ENCODE measurements at regions not wholly inside any gene's neighbourhood (a gene's known extent, or its start where the extent isn't known, plus 50 kb on each side); places are given as distances from the start of the nearest gene placed in this dataset.
"Not testable (repeated sequence)": the region's sequence is repeated elsewhere in the genome, so short reads cannot be mapped to it uniquely, and the experiment has no call there.

DNA sequence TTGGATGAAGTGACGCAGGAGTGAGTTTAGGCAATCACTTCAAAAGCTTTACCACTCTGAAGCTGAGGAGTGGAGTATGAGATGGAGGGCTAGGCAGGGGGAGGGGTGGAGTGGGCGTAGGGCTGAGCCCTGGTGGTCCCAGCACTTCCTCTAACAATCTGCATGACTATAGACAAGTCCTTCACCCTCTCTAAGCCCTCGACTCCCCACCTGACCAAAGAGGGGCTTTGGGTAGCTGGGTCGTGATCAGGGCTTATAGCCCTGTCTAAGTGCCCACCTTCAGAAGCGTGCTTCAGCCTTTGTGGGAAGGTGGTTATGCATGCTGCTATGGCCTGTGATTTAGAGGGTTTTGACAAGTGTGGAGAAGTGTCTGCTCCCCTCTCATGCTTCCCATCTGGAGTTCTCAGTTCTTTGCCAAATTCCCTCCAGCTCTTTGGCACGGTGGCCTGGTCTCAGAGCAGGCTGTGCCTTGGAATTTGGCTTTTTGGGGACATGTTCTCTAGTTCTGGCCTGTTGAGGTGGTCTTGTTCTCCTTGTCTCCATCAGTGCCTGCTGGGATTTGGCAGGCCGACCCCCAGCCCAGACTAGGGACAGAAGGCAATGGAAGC lies 53.0 kb downstream of the ACTBL2 start:
- DNase-seq: no peak

DNA sequence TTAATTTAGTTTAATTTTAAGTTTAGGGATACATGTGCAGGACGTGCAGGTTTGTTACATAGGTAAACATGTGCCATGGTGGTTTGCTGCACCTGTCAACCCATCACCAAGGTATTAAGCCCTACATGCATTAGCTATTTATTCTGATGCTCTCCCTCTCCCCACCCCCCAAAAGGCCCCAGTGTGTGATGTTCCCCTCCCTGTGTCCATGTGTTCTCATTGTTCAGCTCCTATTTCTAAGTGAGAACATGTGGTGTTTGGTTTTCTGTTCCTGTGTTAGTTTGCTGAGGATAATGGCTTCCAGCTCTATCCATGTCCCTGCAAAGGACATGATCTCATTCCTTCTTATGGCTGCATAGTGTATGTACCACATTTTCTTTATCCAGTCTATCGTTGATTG lies 53.6 kb downstream of the ACTBL2 start:
- DNase-seq: not testable (repeated sequence)

DNA sequence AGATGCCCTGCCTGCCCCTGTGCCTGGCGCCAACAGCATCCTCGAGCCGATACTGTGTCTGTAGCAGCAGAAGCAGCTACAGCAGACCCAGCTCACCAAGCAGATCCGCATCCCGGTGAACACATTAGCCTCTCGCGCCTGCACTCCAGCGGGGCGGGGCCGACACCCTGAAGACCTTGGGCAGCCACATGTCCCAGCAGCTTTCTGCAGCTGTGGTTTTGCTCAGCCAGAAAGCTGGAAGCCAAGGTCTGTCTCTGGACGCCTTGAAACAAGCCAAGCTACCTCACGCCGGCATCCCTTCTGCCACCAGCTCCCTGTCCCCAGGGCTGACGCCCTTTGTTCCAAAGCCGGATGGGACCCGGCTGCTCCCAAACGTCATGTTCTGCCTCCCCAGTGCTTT lies 59.6 kb downstream of the ACTBL2 start:
- DNase-seq: no peak

DNA sequence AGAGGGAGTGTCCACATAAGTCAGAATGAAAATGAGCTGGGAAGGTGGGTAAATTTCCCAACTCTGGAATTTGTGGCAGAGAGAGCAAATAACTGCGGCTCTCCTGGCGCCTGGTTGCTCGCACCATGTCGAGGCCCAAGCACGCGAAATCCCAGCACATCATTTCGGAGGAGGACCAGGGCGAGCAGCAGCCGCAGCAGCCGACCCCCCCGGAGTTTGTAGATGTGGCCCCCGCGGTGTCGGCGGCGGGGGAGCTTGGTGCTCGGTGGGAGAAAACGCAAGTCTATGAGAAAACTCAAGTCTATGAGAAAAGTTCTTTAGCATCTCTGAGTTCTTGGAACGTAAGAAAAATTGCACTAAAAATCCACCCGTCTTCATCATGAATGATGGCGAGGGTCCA lies 60.3 kb downstream of the ACTBL2 start:
- no peak for DNase-seq

DNA sequence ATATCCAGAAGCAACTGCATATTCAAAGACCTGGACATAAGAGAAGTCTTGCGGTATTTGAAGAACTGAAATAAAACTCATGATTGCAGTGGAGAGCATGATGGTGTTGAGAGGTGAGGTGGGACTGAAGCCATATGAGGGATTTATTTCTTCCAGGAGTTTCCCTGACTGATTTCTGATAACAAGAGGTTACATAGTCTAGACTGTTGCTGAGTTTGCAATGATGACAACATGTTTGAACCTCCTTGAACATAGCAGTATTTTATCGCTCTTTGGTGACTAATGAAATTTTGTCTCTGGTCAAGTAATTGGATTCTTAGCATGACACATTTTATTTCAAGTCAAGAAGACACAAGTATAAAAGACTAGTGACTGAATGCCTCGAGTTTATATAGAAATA lies 61.8 kb downstream of the ACTBL2 start:
- DNase-seq: no peak

DNA sequence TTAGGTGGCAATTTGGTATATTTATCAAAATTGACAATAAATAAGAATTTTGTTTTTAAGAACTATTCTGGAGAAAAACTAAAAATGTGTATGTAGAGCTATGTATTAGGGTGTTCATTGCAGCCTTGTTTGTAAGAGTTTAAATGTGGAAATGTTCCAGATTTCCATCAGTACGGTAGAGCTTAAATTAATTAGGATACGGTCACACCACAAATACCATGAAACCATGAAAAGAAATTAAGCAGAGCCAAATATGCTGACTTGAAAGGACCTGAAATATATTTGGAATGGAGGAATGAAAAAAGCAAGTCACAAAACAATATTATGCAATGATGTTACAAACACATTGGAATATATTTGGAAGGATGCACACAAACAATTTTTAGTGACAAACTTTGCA lies 64.6 kb downstream of the ACTBL2 start:
- no peak for DNase-seq

DNA sequence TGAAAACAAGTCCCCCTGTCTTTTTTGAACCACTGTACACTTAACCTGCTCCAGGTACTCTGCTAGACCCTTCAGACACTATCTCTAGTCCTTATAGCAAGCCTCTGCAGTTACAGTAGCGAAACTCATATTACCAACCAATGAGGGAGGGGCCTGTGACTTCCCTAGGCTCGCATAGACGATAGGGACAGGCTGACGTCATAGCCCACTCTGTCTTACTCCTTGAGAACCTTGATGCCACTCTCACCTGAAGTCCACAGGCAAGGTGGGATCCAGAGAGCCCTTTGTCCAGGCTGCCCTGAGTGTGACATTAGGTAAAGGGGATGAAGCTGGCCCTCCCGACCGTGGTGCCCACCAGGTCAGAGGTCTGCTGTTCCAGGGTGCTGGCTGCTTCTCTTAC lies 65.3 kb downstream of the ACTBL2 start:
- no peak for DNase-seq

DNA sequence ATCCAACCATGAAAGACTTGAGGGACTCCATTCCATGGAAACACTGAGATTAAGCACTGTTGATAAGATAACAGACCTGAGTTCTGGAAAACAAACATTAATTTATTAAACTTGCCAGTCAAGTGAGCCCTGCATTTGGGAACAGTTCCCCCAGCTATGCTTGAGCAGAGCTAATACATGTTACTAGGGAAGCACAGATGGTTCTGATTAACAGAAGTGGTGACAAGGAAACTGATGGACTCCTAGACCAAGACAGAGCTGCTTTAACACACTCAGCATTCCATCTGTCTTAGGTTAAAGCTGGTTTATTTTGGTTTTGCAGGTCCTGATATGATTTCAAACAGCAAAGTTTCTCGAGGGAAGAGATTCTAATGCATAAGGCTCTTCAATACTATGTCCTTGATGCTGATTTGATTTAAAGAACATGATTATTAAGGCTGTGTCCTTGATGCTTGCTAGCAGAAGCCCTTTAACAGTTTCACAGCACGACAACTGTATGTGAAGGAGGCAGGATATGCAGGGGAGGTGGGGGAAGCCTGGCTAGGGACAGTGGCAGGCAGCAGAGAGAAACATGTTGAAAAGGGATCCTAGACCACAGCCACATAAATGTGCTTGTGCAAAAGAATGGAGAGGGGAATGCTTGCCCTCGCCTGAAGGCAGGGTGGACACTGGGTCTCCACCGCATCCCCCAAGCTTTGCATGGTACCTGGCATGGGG lies 66.2 kb downstream of the ACTBL2 start:
- DNase-seq: no peak

DNA sequence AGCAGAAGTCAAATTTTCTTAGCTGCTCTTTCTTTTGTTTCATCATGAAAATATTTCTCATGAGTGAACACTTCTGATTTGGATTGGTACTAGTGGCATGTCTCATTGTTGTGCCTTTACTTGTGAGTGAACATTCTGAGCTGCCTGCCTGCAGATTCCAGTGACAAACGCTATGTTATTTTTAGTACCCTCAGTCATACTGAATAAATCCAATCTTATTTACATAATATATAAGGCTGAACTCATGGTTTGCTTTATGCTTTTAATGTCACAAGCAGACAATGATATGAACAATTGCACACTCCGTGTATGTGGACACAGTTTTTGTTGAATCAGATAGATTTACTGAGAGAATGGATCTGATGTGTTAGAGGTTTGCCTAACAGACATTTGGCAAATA lies 67.8 kb downstream of the ACTBL2 start:
- no peak for DNase-seq

DNA sequence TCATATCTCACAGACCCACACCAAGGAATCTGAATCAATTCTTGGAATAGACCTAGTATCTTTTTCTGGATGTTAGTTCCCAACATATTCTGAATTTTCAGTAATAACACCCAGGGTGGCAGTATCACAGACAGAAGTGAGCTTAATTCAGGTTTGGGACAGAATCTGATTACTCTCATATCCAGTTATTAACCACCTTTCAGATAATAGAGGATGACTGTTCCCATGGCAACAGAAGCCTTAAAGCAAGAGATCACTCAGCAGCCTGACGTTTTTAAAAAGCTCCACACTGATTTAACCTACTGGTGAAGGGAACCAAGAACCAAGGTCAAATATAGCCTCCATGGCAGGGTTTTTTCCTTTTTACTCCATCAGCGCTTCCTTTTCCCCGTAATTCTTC lies 68.4 kb downstream of the ACTBL2 start:
- DNase-seq: no peak

DNA sequence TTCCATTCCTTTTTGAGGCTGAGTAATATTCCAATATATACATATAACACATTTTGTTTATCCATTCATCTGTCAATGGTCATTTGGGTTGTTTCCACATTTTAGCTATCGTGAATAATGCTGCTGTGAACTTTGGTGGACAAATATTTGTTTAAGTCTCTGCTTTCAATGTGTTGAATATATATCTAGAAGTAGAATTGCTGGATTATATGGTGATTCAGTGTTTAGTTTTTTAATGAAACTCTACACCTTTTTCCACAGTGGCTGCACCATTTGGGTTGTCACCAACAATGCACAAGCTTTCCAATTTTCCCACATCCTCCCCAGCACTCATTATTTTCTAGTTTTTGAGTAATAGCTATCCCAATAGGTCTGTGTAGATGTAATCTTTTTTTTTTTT lies 69.5 kb downstream of the ACTBL2 start:
- DNase-seq: no peak

DNA sequence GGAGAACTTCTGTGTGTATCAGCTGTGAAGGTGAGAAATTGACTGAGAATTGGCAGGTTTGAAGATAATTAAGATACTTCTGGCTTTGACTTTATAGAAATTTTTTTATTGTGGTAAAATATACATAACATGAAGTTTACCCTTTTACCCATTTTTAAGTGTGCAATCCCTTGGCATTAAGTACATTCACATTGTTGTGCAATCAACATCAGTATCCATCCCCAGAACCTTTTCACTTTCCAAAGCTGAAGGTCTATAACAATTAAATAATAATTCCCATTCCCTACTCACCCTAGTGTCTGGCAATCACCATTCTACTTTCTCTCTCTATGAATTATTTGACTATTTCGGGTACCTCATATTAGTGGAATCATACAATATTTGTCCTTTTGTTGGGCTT lies 69.9 kb downstream of the ACTBL2 start:
- DNase-seq: no peak

DNA sequence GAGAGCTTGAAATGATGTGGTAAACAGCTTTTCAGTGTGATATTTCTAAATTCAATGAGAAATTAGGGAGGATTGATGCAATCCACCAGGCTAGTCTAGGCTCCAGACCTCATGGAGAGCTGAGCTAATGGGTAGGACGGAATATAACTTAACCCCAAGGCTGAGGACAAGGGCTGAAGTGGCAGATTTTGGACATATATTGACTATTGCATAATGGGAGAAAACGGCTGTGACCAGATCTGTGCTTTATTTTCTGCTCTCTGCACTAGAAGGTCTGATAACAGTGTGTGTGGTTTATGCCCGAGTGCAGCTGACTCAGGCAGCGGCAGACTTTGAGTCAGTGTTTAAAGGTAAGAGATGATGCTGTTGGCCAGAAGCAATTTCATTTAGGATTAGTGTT lies 70.6 kb downstream of the ACTBL2 start:
- DNase-seq: no peak

DNA sequence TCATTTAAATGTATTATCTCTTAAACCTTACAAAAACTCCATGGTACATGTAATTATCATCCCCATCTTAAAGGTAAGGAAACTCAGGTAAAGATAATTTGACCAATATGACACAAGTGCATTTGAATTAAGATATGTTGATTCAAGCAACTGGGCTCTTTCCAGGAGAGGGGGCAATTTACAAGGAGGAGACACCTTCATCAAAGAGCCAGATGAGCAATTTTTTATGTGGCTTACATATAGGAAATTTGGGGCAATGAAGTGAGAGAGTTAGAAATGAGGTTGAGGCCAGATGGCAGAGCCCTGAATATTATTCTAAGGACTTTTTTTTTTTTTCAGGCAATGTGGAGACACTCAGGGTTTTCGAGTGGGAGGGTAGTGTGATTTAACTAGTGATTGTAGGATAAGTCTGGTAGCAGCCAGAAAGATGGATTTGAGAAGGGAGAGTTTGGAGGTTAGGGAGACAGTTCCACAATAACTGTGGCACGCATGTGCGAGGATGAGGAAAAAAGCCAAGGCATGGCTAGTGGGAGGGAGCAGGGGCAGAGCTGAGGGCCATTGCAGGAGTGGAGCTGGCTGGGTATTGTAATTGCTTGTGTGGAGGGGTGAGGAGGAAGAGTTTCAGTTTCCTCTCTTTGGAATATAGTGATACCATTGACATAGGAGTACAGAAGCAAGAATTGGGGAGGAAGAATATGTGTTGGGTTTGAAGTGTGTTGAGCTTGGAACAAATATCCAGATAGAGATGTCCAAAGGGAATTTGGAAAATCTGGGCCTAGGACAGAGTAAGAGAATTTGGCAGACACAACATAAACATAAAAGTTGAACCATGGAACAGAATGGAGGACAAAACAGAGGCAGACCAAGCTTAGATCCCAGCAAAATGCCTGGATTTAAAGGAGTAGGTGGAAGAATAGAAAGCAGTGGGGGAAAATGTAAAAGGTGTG lies 72.0 kb downstream of the ACTBL2 start:
- DNase-seq: no peak

DNA sequence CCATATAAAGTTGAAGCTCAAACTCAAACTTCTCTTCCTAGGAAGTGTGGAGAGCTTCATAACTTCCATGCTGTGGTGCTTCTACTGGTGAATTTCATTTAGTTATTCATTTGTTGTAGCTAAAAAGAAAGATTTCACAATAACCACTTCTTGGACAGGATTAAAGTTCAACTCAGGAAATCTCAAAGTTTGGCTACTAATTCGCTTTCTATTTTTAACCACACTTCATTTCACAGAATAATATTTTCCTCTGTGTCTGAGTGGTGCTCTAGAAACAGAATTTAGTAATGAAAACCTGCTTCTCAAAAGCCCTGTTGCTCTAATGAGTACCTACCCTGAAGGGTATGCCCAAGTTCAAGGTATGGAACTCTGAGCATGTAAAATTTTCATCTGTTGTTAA lies 73.9 kb downstream of the ACTBL2 start:
- no peak for DNase-seq

DNA sequence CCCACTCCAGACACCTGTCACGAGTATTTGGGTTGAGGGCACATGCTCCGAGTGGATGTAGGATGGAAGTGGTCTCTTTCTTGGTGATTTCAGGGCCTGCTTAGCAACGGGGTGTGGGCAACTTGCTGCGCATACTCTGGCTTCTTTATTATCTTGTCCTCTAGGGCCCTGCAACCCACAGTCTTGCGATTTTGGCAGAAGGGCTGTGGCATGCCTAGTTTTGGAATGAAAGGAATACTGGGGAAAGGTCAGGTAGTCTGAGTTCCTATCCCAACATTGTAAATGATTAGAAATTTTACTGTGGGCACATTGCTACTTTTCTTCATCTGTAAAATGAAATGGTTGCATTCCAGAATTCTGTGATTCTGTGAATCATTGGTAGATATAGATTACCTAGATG lies 74.3 kb downstream of the ACTBL2 start:
- DNase-seq: no peak

DNA sequence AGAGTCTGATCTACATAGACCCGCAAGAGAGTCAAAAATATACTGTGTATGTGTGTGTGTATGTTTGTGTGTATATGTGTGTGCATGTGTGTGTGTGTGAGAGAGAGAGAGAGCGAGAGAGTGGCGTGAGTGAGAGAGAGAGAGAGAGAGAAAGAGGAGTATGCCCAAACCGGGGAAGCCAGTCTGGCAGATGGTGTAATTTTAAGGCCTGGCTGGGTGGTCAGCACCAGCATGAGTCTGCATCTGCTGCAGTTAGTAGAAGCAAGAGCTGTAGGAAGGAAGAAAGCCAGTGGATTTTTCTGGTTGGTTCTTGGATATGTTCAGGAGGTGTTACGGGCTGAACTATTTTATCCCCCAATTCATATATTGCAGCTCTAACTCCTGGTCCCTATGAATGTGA lies 75.2 kb downstream of the ACTBL2 start:
- DNase-seq: no peak

DNA sequence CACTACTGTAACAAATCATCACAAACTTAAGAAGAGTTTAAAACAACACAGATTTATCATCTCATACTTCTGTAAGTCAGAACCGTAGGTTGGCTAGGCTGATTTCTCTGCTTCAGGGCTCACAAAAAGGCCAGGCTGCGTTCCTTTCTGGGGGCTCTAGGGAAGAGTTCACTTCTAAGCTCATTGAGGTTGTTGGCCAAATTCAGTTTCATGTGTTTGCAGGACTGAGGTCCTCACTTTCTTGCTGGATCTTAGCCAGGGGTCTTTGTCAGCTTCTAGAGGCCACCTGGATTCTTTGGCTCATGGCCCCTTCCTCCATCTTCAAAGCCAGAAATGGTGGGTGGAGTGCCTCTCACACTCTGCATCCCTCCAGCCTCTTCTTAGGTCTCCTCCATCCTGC lies 76.0 kb downstream of the ACTBL2 start:
- DNase-seq: no peak

DNA sequence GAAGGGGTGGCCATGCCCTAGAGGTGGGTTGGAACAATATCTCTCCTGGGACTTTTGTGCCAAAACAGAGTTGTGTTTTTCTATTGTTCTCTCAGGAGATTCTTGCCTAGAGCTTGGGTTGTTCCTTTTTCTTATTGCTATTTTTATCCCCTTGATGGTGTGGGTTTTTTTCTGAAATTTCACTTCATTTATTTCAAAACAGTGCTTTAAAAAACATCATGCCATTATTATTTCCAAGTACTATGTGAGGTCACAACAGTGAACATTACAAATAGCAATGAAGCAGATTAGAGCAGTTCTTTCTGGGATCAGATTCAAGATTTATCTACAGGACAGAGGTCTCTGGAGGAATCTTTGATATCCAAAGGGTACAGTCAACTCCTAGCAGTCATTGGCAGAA lies 76.6 kb downstream of the ACTBL2 start:
- DNase-seq: no peak

DNA sequence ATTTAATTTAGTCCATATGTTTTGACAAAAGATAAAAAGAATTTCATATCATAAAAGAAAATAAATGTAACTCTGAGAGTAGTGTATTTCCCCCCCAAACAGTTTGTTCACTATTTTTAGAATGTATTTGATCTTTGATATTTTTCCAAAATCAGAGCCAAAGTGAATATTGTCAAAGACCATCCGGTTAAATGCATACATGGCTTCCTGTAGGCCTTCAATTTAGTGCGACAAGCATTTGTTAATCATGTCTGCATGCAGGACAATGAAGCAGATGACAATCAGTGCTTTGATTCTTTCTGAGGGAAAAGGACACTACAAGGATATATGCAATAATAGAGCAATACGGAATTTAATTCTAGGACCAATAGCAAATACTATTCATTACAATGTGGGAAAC lies 79.8 kb downstream of the ACTBL2 start:
- no peak for DNase-seq

DNA sequence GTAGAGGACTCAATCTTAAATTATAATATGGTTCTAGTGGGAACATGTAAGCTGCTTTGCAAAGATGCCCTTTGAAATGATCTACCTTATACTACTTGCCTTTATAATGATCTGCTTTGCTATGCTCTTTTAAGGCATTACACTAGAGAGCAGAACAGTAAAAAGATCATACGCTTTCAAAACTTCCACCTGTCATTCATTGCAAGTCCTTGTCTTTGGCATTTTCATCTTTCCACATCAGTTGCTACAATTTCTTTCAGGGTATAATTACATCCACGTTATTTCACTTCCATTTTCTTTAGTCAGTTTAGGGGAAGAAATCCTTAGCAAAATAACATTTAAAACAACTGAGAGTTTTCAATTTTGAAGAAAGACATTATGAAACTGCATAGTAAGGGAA lies 80.3 kb downstream of the ACTBL2 start:
- no peak for DNase-seq

DNA sequence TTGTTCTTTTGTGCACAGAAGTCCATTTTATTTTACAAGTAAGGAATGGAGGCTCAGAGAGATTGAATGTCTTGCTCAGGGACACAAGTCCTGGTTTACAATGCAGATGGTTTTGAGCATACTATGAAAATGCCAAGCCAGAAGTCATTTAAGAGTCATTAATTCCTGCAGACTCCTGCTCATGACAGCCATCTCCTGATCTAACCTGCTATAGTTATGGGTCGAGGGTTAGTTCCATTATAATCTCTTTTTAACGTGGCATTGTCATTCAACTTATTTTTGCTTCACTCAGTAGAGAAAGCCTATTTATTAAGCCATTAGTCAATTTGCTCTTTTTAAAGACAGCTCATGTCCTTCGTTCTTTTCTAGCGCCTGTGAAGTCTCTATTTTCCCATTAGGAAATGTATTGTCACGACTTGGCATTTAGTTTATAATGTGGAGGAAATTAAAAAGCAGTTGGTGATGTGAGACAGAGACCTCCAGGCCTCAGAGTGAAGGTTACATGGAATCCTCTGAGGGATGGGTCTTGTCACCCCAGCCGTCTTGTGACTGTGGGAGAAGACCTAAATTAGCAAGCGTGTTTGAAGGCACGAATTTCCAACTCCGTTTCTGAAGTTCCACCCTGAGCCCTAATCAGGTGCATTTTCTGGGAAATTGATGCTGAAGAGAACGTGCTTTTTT lies 84.1 kb downstream of the ACTBL2 start:
- no peak for DNase-seq

DNA sequence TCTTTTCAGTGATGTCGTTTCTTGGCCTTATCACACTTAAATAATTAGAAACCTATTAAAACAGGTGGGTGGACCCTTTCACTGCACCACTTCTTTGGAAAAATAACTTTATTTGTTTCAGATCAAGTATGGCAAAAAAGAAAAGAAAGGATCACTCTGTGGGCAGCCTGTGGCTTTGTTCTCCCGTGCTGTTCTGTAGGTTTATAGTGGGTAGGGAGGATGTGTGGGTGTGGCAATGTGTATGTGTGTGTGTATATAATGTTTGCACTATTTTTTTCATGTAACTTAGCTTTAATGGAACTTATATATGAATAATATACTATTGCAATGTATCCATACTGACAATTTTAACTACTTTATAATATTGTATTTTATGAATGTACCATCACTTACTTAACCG lies 85.9 kb downstream of the ACTBL2 start:
- DNase-seq: no peak

Data from DMS153 (cell line).